Lower leg skin (tissue), 4 donors: ENCODE measurements at regions not wholly inside any gene's neighbourhood (a gene's known extent, or its start where the extent isn't known, plus 50 kb on each side); places are given as distances from the start of the nearest gene placed in this dataset.

Experiments used
- DNase-seq, 2 donors: peaks; one replicate each; pipeline ENCODE4 v3.0.0-alpha.2; 2019; ENCODE audit warnings: low spot score in 2 of 2
- H3K4me3 ChIP-seq: fragments of 200-600 bp; sonication (generic); 2 replicates; pipeline ENCODE4 v1.5.1; 2017; ENCODE audit warnings: mild to moderate bottlenecking, low read depth; ENCODE audit not compliant: poor library complexity, severe bottlenecking
- POLR2A ChIP-seq, 2 donors: fragments of 450-650 bp; IDR thresholded peaks; one replicate each; pipeline ENCODE4 v1.6.1; 2016 to 2017; ENCODE audit warnings: antibody characterized with exemption in 2 of 2, mild to moderate bottlenecking in 1 of 2, moderate library complexity in 1 of 2
- WGBS, 2 donors: methylation state at CpG; one replicate each; pipeline ENCODE4 v1.1.5; 2018; 5-methylcytosine and 5-hydroxymethylcytosine counted together
- intact Hi-C: fragments of 100-400 bp; cut with DNase I; formaldehyde crosslinking; loops from one replicate; pipeline ENCODE4 v1.15.0; 2023; ENCODE audit warnings: low total_unique reads
- TF ChIP-seq, protein P1 (sequence below), 3 donors: fragments of 450-650 bp; IDR thresholded peaks; one replicate each; pipeline ENCODE4 v1.5.1; 2016; ENCODE audit warnings: antibody characterized with exemption in 3 of 3, mild to moderate bottlenecking in 3 of 3, moderate library complexity in 2 of 3

DNA sequence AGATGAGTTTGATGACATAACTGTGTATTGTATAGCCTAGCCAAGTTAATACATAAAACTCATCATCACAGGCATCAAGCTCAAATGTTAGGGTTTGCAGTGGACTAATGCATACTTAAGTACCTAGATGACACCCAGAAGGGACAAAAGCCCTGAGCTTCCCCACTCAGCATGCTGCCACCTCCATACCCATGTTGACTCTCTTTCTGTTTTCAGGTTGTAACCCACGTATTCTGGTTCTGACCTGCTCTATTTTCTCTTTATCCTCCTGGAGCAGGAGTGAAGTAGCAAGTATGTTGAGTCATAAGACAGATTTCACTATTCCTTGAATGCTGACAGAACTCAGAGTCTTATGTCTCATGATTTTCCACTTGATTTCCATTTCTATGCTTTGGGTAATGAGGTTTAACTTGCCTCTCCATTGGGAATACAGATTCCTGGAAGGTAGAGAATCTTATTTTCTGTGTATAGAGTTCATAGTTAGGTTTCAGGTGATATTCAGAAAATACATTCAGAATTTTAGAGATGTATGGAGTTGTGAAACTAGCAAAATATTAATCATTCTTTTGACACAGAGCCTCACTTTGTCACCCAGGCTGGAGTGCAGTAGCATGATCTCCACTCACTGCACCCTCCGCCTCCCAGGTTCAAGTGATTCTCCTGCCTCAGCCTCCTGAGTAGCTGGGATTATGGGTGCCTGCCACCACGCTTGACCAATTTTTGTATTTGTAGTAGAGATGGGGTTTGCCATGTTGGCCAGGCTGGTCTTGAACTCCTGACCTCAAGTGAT, 122.5 kb upstream of the KCNJ15 start:
- no peak for DNase-seq
- WGBS, 2 donors, result 92 to 96% methylated on average over 3 of the region's 3 CpGs
- TF ChIP-seq, protein P1, sequence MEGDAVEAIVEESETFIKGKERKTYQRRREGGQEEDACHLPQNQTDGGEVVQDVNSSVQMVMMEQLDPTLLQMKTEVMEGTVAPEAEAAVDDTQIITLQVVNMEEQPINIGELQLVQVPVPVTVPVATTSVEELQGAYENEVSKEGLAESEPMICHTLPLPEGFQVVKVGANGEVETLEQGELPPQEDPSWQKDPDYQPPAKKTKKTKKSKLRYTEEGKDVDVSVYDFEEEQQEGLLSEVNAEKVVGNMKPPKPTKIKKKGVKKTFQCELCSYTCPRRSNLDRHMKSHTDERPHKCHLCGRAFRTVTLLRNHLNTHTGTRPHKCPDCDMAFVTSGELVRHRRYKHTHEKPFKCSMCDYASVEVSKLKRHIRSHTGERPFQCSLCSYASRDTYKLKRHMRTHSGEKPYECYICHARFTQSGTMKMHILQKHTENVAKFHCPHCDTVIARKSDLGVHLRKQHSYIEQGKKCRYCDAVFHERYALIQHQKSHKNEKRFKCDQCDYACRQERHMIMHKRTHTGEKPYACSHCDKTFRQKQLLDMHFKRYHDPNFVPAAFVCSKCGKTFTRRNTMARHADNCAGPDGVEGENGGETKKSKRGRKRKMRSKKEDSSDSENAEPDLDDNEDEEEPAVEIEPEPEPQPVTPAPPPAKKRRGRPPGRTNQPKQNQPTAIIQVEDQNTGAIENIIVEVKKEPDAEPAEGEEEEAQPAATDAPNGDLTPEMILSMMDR (IDR thresholded peaks at IDR 0.05), result no peak
- intact Hi-C loops, result no loop called here
- no peak overlapping the region for H3K4me3 ChIP-seq

DNA sequence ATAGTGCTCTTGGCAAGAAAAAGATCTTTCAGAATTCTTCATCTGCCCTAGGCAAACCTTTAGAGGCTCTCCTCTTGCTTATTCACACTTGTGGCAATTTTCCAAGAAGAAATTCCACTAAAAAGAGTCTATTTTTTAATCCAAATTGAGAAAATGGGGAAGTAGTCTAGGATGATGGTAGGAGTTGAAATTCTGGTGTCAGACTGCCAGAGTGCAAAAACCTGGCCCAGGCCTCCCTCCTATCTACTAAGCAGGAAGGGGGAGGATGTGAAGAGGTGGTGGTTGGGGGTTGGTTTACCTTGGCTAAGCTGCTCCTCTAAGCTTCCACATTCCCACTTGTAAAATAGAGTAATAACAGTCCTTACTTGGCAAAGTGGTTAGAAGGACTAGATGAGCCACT, 120.6 kb upstream of the KCNJ15 start:
- intact Hi-C loops, result no loop called here
- TF ChIP-seq, protein P1 (IDR thresholded peaks at IDR 0.05), result no peak
- TF ChIP-seq POLR2A (IDR thresholded peaks at IDR 0.05), result no peak
- no peak for DNase-seq
- no peak overlapping the region for H3K4me3 ChIP-seq

DNA sequence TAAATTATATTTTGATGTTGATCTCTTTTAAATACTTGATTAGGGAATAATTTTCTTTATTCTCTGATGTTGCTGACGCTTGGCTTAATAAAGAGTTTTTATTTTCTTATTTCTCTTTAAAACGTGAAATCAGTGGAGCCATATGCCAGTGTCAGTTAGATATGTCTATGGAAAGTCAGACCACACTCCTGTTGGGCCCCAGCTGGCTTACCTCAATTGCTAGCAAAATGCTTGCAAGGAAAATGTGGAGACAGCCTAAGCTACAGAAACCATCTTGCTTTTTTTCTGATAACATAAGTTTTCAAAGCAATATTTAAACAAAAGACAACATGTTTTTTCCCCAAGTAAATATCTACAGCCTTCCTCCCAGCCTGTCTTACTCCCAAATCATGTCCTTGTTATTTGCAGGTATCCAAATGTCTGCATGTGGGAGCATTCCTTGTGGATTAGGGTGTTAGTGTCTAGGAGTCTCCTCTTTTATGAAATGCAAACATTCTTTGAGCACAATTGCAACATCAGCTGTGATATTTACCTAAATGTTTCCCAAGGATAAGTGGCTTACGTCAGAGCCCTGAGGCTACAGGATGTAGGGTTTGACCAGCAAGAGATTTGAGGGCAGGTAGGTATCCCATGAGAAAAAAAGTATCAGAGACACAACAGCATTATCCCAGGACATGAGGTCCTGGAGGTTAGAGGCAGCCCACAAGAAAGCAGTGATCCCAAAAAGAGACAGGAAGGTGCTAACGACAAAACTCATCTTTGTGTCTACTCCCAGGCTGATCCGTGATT, 117.2 kb upstream of the KCNJ15 start:
- H3K4me3 ChIP-seq, result no peak overlapping the region
- intact Hi-C loops, result no loop called here
- TF ChIP-seq, protein P1 (IDR thresholded peaks at IDR 0.05), result no peak
- TF ChIP-seq POLR2A (IDR thresholded peaks at IDR 0.05), result no peak
- DNase-seq, result no peak
- 72 to 76% methylated on average over 5 of the region's 5 CpGs for WGBS, 2 donors

DNA sequence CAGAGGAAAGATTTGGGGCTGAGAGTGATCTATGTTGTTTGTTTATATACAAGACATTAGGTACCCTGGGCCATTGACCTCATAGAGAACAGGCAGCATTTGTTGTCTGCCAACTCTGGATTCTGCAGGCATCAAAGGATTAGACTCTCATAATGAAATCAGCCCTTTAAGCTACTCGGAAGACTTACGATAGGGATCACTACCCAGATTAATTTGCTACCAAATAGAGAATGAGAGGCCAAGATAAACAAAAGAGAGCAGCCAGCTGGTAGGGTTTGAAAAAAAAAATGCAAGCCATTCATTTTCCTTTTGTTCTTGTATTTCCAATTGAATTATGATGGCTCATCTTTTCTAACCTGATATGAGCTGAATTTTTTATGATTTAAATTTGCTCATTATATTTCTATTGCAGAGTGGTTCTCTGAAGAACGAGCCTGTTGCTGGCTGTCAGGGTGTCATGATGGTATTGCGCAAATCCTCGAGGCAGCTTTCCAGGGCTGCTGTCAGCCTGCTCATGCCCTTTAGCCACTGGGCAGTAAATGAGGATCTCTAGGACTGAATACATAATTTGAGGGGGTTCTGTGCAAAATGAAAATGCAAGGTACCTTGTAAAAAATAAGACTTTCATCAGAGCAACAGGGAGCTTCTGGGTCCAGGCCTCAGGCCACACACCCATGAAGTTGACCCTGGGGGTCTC, 116.4 kb upstream of the KCNJ15 start:
- WGBS, 2 donors, result 26 to 34% methylated on average over 5 of the region's 5 CpGs
- intact Hi-C loops, result no loop called here
- no peak overlapping the region for H3K4me3 ChIP-seq
- TF ChIP-seq, protein P1 (IDR thresholded peaks at IDR 0.05), result no peak
- TF ChIP-seq POLR2A (IDR thresholded peaks at IDR 0.05), result no peak
- DNase-seq, result peak in 1 of 2 donors; percentile 18

DNA sequence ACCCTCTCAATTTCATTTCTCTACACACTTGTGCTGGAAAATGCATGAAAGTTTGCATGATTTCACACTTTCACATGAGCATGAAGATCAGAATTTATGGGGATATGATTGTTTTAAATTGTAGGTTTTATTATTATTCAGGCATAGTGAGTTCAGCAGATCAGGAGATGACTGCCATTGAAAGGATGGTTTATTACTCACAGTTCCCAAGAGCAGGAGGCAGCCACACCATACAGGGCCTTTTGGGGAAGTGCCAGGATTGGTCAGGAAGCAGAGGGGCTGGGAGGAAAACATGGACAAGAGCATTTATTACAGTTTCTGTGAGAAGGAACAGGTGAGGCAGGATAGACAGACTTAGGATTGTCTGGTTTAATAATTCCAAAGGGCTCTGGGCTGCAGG, 114.6 kb upstream of the KCNJ15 start:
- intact Hi-C loops, result no loop called here
- DNase-seq, result no peak
- no peak for TF ChIP-seq POLR2A (IDR thresholded peaks at IDR 0.05)
- H3K4me3 ChIP-seq, result no peak overlapping the region

DNA sequence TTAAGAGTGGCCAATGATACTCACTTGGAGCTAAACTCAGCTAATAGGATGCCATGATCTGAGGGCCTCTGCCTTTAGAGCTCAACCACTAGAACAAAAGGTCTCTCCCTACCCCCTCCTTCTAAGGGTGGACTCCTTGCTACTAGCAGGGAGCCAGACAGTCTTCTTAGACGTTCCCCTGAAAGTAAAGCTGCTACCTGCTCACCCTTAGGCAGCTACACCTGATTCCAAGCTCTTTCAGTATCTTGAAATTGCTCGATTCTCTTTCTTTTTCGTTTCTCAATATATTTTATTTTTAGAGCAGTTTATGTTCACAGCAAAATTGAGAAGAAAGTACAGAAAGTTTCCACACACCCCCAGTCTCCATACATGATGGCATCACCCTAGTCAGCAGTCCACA, 112.6 kb upstream of the KCNJ15 start:
- 73 to 76% methylated on average over 3 of the region's 3 CpGs for WGBS, 2 donors
- no peak for DNase-seq
- no peak overlapping the region for H3K4me3 ChIP-seq
- intact Hi-C loops, result no loop called here
- TF ChIP-seq, protein P1 (IDR thresholded peaks at IDR 0.05), result no peak
- no peak for TF ChIP-seq POLR2A (IDR thresholded peaks at IDR 0.05)
